HFFc6 (cell line): ENCODE measurements at regions not wholly inside any gene's neighbourhood (a gene's known extent, or its start where the extent isn't known, plus 50 kb on each side); places are given as distances from the start of the nearest gene placed in this dataset.

Experiments used
- DNase-seq: peaks from one replicate; pipeline ENCODE4 v3.0.0-alpha.2; 2018
- H3K27ac Mint-ChIP-seq: 2 replicates; pipeline ENCODE4 v1.8.0; 2020; ENCODE audit warnings: mild to moderate bottlenecking, mixed read lengths
- H3K27me3 Mint-ChIP-seq: 2 replicates; pipeline ENCODE4 v1.8.0; 2021; ENCODE audit warnings: mild to moderate bottlenecking, moderate library complexity, mixed read lengths; ENCODE audit not compliant: insufficient read depth
- H3K36me3 Mint-ChIP-seq: 2 replicates; pipeline ENCODE4 v1.8.0; 2021; ENCODE audit warnings: low read depth, mixed read lengths
- H3K4me1 Mint-ChIP-seq: 2 replicates; pipeline ENCODE4 v1.8.0; 2020; ENCODE audit warnings: low read depth, mixed read lengths
- H3K4me3 Mint-ChIP-seq: 2 replicates; pipeline ENCODE4 v1.8.0; 2020; ENCODE audit warnings: mild to moderate bottlenecking, moderate library complexity, mixed read lengths
- H3K9me3 Mint-ChIP-seq: 2 replicates; pipeline ENCODE4 v1.8.0; 2020; ENCODE audit warnings: mild to moderate bottlenecking, mixed read lengths
- TF ChIP-seq, protein P1 (sequence below): fragments of 200-600 bp; sonication (generic); IDR thresholded peaks from 2 replicates; pipeline ENCODE4 v1.5.0; 2021; ENCODE audit warnings: antibody characterized with exemption, mild to moderate bottlenecking

- no peak overlapping the region for H3K27ac Mint-ChIP-seq
- no peaks in the 10 kb centered on the region for H3K36me3 Mint-ChIP-seq
- no peaks in the 10 kb centered on the region for H3K4me1 Mint-ChIP-seq
- no peaks in the 10 kb centered on the region for H3K27me3 Mint-ChIP-seq
- no peaks in the 10 kb centered on the region for H3K9me3 Mint-ChIP-seq
- no peak for DNase-seq
- H3K4me3 Mint-ChIP-seq, result no peak overlapping the region
- TF ChIP-seq, protein P1, sequence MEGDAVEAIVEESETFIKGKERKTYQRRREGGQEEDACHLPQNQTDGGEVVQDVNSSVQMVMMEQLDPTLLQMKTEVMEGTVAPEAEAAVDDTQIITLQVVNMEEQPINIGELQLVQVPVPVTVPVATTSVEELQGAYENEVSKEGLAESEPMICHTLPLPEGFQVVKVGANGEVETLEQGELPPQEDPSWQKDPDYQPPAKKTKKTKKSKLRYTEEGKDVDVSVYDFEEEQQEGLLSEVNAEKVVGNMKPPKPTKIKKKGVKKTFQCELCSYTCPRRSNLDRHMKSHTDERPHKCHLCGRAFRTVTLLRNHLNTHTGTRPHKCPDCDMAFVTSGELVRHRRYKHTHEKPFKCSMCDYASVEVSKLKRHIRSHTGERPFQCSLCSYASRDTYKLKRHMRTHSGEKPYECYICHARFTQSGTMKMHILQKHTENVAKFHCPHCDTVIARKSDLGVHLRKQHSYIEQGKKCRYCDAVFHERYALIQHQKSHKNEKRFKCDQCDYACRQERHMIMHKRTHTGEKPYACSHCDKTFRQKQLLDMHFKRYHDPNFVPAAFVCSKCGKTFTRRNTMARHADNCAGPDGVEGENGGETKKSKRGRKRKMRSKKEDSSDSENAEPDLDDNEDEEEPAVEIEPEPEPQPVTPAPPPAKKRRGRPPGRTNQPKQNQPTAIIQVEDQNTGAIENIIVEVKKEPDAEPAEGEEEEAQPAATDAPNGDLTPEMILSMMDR, result no peak
Observed at GRCh38 chrX:99653352-99653751, 756.7 kb downstream of the PCDH19 start.

- no peak for DNase-seq
- no peak overlapping the region for H3K4me3 Mint-ChIP-seq
- no peaks in the 10 kb centered on the region for H3K4me1 Mint-ChIP-seq
- no peaks in the 10 kb centered on the region; the same call in 1 of the 2 replicates for H3K36me3 Mint-ChIP-seq
- TF ChIP-seq, protein P1, result no peak
- peaks cover 9% of the 10 kb centered on the region for H3K9me3 Mint-ChIP-seq
- H3K27me3 Mint-ChIP-seq, result no peaks in the 10 kb centered on the region
- no peak overlapping the region for H3K27ac Mint-ChIP-seq
Observed at GRCh38 chrX:99613041-99613440, 797.0 kb downstream of the PCDH19 start.

- Mint-ChIP-seq H3K9me3 (no peaks in the 10 kb centered on the region), H3K4me1 (no peaks in the 10 kb centered on the region), H3K27ac (no peak overlapping the region), H3K36me3 (no peaks in the 10 kb centered on the region), H3K4me3 (no peak overlapping the region), H3K27me3 (peaks cover 2% of the 10 kb centered on the region; the same call in 1 of the 2 replicates)
- no peak for DNase-seq
- TF ChIP-seq, protein P1, result no peak
Observed at GRCh38 chrX:99603091-99603814, 806.8 kb downstream of the PCDH19 start.

- Mint-ChIP-seq H3K4me3 (no peak overlapping the region), H3K9me3 (no peaks in the 10 kb centered on the region), H3K36me3 (no peaks in the 10 kb centered on the region), H3K27me3 (peaks cover 2% of the 10 kb centered on the region), H3K4me1 (no peaks in the 10 kb centered on the region), H3K27ac (no peak overlapping the region)
- no peak for DNase-seq
- TF ChIP-seq, protein P1, result no peak
Observed at GRCh38 chrX:99602107-99602506, 808.0 kb downstream of the PCDH19 start.

GRCh38 chrX:99588936-99589335, 821.1 kb downstream of the PCDH19 start:
- Mint-ChIP-seq H3K4me3 (no peak overlapping the region), H3K27ac (no peak overlapping the region), H3K9me3 (peaks cover 5% of the 10 kb centered on the region; the same call in 1 of the 2 replicates), H3K4me1 (no peaks in the 10 kb centered on the region), H3K36me3 (no peaks in the 10 kb centered on the region), H3K27me3 (no peaks in the 10 kb centered on the region)
- no peak for DNase-seq
- TF ChIP-seq, protein P1, result no peak
